ENCODE measurements at regions not wholly inside any gene's neighbourhood (a gene's known extent, or its start where the extent isn't known, plus 50 kb on each side); places are given as distances from the start of the nearest gene placed in this dataset.
"Not testable (repeated sequence)": the region's sequence is repeated elsewhere in the genome, so short reads cannot be mapped to it uniquely, and the experiment has no call there.

GRCh38 chr5:130316971-130317680 is 412.9 kb downstream of the CHSY3 start:
- DNase-seq: no peak

GRCh38 chr5:130295235-130295634 is 391.0 kb downstream of the CHSY3 start:
- DNase-seq: no peak

GRCh38 chr5:130294798-130295197 is 390.5 kb downstream of the CHSY3 start:
- DNase-seq: not testable (repeated sequence)

- no peak for DNase-seq
These were observed 386.0 kb downstream of the CHSY3 start for GRCh38 chr5:130290219-130290618.

- no peak for DNase-seq
These were observed 385.1 kb downstream of the CHSY3 start for GRCh38 chr5:130289132-130290088.

- DNase-seq: no peak
These were observed 383.2 kb downstream of the CHSY3 start for GRCh38 chr5:130287438-130287837.

GRCh38 chr5:130286971-130287370 is 382.7 kb downstream of the CHSY3 start:
- no peak for DNase-seq

- DNase-seq: no peak
These were observed 377.8 kb downstream of the CHSY3 start for GRCh38 chr5:130282049-130282448.

- no peak for DNase-seq
These were observed 376.4 kb downstream of the CHSY3 start for GRCh38 chr5:130280528-130281217.

- no peak for DNase-seq
These were observed 375.1 kb downstream of the CHSY3 start for GRCh38 chr5:130279386-130279785.

- no peak for DNase-seq
These were observed 373.9 kb downstream of the CHSY3 start for GRCh38 chr5:130278136-130278535.

- DNase-seq: no peak
These were observed 373.3 kb downstream of the CHSY3 start for GRCh38 chr5:130277522-130277921.

GRCh38 chr5:130277002-130277401 is 372.7 kb downstream of the CHSY3 start:
- DNase-seq: no peak

GRCh38 chr5:130272837-130273236 is 368.6 kb downstream of the CHSY3 start:
- no peak for DNase-seq

GRCh38 chr5:130270786-130271185 is 366.5 kb downstream of the CHSY3 start:
- DNase-seq: no peak

- no peak for DNase-seq
These were observed 364.2 kb downstream of the CHSY3 start for GRCh38 chr5:130268489-130268888.

- DNase-seq: no peak
These were observed 363.7 kb downstream of the CHSY3 start for GRCh38 chr5:130267926-130268325.

- no peak for DNase-seq
These were observed 356.2 kb downstream of the CHSY3 start for GRCh38 chr5:130260481-130260880.

- DNase-seq: no peak
These were observed 347.7 kb downstream of the CHSY3 start for GRCh38 chr5:130251931-130252330.

- DNase-seq: no peak
These were observed 339.4 kb downstream of the CHSY3 start for GRCh38 chr5:130243641-130244040.

GRCh38 chr5:130237721-130238120 is 333.5 kb downstream of the CHSY3 start:
- DNase-seq: no peak

Measured in C1 segment of cervical spinal cord (tissue), 14 donors.